ENCODE measurements at regions not wholly inside any gene's neighbourhood (a gene's known extent, or its start where the extent isn't known, plus 50 kb on each side); places are given as distances from the start of the nearest gene placed in this dataset.
"Not testable (repeated sequence)": the region's sequence is repeated elsewhere in the genome, so short reads cannot be mapped to it uniquely, and the experiment has no call there.

- Histone ChIP-seq H3K27ac (replicated peaks) (no peak overlapping the region), H3K4me3 (replicated peaks; ENCODE audit: insufficient read depth, low read length) (no peak overlapping the region), H3K27me3 (ENCODE audit: insufficient read depth, poor library complexity, severe bottlenecking) (peaks cover 3% of the 10 kb centered on the region)
- TF ChIP-seq SPI1 (IDR thresholded peaks at IDR 0.05; ENCODE audit: borderline replicate concordance, low read depth), result no peak
- no peak for TF ChIP-seq POLR2AphosphoS5 (IDR thresholded peaks at IDR 0.05; ENCODE audit: low read depth)
- TF ChIP-seq CTCF (IDR thresholded peaks at IDR 0.05; ENCODE audit: insufficient read depth, low read length), result no peak
- no peak for TF ChIP-seq GABPA (IDR thresholded peaks at IDR 0.05; ENCODE audit: low read depth)
- TF ChIP-seq REST (IDR thresholded peaks at IDR 0.05; ENCODE audit: insufficient replicate concordance, low read depth), result no peak
- DNase-seq (ENCODE audit: low read depth in 1 of 2, low spot score in 1 of 2), result no peak
Observed at GRCh38 chr12:112686373-112686772, 105.2 kb upstream of the RPH3A start.

- Histone ChIP-seq H3K27ac (replicated peaks) (no peak overlapping the region), H3K27me3 (ENCODE audit: insufficient read depth, poor library complexity, severe bottlenecking) (no peaks in the 10 kb centered on the region), H3K4me3 (replicated peaks; ENCODE audit: insufficient read depth, low read length) (no peak overlapping the region)
- no peak for DNase-seq (ENCODE audit: low read depth in 1 of 2, low spot score in 1 of 2)
- TF ChIP-seq SPI1 (IDR thresholded peaks at IDR 0.05; ENCODE audit: borderline replicate concordance, low read depth), result no peak
Observed at GRCh38 chr12:112694065-112694464, 97.5 kb upstream of the RPH3A start.

GRCh38 chr12:112697441-112697840, 94.1 kb upstream of the RPH3A start:
- not testable (repeated sequence) for H3K4me3 ChIP-seq (replicated peaks; ENCODE audit: insufficient read depth, low read length); H3K27ac ChIP-seq (replicated peaks); DNase-seq (ENCODE audit: low read depth in 1 of 2, low spot score in 1 of 2); H3K27me3 ChIP-seq (ENCODE audit: insufficient read depth, poor library complexity, severe bottlenecking)

DNA sequence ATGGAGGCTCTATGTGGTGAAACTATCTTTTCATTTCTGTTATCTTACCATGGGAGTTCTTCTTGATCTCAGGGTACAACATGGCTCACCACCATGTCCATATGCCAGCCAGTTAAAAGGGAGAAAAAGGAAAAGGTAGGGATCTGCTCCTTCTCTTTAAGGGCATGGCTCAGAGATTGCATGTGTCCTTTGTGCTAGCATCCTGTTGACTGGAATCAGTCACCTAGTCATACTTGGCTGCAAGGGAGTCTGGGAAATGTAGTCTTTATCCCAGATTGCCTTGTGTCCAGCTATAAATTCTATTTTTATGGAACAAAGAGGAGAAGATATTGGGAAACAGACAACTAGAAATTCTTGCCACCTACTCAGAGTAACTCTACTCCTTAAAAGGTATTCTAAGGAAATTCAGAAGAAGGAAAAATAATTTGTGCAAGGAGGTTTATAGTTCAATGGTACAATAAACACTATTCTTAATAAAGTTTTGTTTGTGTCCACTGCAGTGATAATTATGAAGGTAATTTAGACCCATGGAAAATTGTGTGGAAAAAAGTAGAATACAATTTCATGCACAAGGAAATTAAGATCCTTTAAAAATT, 86.4 kb upstream of the RPH3A start:
- DNase-seq (ENCODE audit: low read depth in 1 of 2, low spot score in 1 of 2), result no peak
- Histone ChIP-seq H3K4me3 (replicated peaks; ENCODE audit: insufficient read depth, low read length) (no peak overlapping the region), H3K27ac (replicated peaks) (no peak overlapping the region), H3K27me3 (ENCODE audit: insufficient read depth, poor library complexity, severe bottlenecking) (peaks cover 5% of the 10 kb centered on the region)
- no peak for TF ChIP-seq REST (IDR thresholded peaks at IDR 0.05; ENCODE audit: insufficient replicate concordance, low read depth)
- no peak for TF ChIP-seq CTCF (IDR thresholded peaks at IDR 0.05; ENCODE audit: insufficient read depth, low read length)
- TF ChIP-seq POLR2AphosphoS5 (IDR thresholded peaks at IDR 0.05; ENCODE audit: low read depth), result no peak
- no peak for TF ChIP-seq GABPA (IDR thresholded peaks at IDR 0.05; ENCODE audit: low read depth)
- no peak for TF ChIP-seq SPI1 (IDR thresholded peaks at IDR 0.05; ENCODE audit: borderline replicate concordance, low read depth)

- no peak overlapping the region for H3K27ac ChIP-seq (replicated peaks)
- DNase-seq (ENCODE audit: low read depth in 1 of 2, low spot score in 1 of 2), result no peak
- H3K4me3 ChIP-seq (replicated peaks; ENCODE audit: insufficient read depth, low read length), result no peak overlapping the region
- H3K27me3 ChIP-seq (ENCODE audit: insufficient read depth, poor library complexity, severe bottlenecking), result peaks cover 5% of the 10 kb centered on the region
- TF ChIP-seq GABPA (IDR thresholded peaks at IDR 0.05; ENCODE audit: low read depth) (no peak), REST (IDR thresholded peaks at IDR 0.05; ENCODE audit: insufficient replicate concordance, low read depth) (no peak), POLR2AphosphoS5 (IDR thresholded peaks at IDR 0.05; ENCODE audit: low read depth) (no peak), CTCF (IDR thresholded peaks at IDR 0.05; ENCODE audit: insufficient read depth, low read length) (no peak)
Observed at GRCh38 chr12:112710414-112710813, 81.1 kb upstream of the RPH3A start.
